Fibroblast of peridontal ligament (primary cell): ENCODE measurements at regions not wholly inside any gene's neighbourhood (a gene's known extent, or its start where the extent isn't known, plus 50 kb on each side); places are given as distances from the start of the nearest gene placed in this dataset.
"Not testable (repeated sequence)": the region's sequence is repeated elsewhere in the genome, so short reads cannot be mapped to it uniquely, and the experiment has no call there.

Experiments used
- DNase-seq: peaks from one replicate; pipeline ENCODE4 v3.0.0-alpha.2; 2010; ENCODE audit errors: extremely low read depth

GRCh38 chr2:57313678-57314077, 732.9 kb upstream of the VRK2 start:
- DNase-seq: no peak

GRCh38 chr2:57314682-57315081, 731.9 kb upstream of the VRK2 start:
- no peak for DNase-seq

DNA sequence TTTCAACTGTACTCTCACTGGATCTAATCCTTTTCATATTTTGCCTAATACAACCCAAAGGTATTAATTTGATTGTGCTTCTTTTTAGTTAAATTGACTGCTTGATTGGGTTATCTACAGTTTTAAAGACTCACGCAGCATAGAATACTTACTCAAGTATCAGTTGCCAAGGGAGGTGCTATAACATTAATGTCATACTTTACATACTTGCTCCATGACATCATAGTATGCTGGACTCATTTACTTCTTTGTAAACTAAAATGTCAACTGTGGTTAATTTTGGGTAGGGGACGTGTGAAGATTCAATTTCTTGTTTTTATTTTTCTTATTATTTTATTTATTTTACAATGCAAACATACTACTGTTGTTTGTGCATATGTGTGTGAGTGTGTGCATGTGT, 716.2 kb upstream of the VRK2 start:
- no peak for DNase-seq

DNA sequence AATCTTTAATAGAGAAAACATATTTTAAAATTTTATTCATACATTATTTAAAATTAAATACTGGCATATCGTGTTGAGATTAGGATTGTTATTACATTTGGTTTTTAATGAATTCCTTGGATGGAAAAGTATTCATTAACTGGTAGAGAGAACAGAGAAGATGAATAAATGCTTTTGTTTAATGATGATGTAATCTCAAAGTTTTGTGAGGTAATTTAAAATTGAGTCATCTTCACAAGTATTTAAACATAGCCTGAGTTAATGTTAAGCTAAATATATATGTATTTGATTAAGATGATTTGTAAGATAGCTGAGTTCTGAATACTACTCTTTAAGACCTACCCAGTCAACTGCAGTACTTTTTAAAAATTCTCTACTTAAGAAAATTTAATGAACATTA, 713.4 kb upstream of the VRK2 start:
- no peak for DNase-seq

DNA sequence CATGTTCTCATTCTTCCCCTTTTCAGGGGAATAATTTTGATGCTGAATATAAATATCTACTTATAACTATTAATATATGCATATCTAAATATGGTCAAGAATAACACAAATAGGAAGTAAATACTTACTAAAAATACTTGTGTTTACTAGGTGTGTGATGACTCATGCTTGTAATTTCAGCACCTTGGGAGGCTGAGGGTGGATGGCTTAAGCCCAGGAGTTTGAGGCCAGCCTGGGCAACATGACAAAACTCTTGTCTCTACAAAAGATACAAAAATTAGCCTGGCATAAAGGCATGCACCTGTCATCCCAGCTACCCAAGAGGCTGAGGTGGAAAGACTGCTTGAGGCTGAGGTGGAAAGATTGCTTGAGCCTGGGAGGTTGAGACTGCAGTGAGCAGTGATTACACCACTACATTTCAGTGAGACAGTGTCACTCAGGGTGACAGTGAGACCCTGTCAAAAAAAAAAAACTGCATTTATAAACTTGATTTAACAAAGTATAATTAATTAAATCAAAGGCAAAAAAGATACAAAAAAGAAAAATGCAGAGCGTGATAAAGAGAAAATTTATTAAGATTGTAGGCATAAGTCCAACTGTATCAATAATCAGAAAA, 703.1 kb upstream of the VRK2 start:
- no peak for DNase-seq

- no peak for DNase-seq
Observed at GRCh38 chr2:57368190-57368589, 678.4 kb upstream of the VRK2 start.

GRCh38 chr2:57370882-57371585, 675.6 kb upstream of the VRK2 start:
- DNase-seq: no peak

GRCh38 chr2:57372237-57372984, 674.2 kb upstream of the VRK2 start:
- no peak for DNase-seq

- no peak for DNase-seq
Observed at GRCh38 chr2:57373530-57373929, 673.1 kb upstream of the VRK2 start.

DNA sequence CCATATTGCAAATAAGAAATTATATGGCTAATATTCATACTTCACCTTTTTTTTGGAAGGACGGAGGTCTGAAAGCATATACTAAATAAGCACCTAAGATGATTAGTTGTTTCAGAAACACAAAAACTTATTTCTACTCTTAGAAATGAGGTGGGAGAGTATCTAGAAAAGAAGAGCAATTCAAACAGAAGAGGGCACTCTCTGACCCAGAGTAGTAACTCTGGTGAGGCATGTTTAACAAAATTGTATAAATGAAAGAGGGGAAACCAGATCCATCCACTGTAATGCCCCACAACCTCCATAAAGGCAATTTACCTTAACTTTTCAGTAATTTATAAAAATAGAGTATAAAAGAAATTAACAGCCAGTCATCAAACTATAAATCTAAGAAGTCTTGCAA, 669.6 kb upstream of the VRK2 start:
- no peak for DNase-seq

DNA sequence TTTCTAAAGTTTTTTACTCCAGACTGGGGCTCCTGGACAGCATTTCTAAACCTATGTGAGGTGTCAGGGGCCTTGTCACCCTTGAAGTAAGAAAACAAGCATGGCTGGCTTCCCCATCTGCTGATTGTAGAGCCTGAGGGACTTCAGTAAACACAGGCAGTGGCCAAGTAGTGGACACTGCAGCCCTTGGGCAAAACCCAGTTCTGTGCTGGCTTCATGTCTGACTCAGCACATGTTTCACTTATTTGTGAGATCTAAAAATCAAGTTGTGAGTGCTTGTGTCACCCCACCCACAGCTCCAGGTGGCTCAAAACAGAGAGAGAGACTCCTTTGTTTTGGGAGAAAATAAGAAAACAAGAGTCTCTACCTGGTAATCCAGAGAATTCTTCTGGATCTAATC, 660.3 kb upstream of the VRK2 start:
- no peak for DNase-seq

GRCh38 chr2:57396355-57397098, 650.1 kb upstream of the VRK2 start:
- no peak for DNase-seq

GRCh38 chr2:57397550-57398360, 648.9 kb upstream of the VRK2 start:
- DNase-seq: no peak

DNA sequence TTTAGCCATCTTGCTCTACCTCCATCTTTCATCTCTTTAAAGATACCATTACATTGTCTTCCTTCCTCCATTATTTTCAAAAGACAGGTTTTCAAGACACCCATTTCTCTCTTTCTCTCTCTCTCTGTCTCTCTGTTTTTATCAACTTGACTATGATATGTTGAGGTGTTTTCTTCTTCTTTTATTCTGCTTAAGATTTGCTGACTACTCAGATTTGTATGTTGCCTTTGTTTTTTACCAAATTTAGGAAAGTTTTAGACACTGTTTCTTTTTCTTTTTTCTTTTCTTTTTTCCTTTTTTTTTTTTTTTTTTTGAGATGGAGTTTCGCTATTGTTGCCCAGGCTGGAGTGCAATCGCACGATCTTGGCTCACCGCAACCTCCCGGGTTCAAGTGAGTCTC, 647.5 kb upstream of the VRK2 start:
- DNase-seq: no peak

- DNase-seq: no peak
Observed at GRCh38 chr2:57402096-57402495, 644.5 kb upstream of the VRK2 start.

DNA sequence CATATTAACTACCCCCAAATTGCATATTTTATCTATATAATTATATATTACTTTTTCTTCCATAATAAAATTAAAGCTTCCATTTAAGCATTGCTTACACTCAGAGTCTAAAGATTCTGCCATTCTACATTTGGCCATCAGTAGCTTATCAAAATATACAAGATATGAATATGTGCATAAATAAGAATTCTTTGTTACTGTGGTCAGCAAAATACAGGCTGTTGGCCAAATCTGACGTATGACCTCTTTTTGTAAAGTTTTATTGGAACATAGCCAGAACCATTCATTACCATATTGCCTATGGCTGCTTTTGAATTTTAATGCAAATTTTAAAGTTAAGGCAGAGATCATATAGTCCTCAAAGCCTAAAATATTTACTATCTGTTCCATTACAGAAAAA, 643.9 kb upstream of the VRK2 start:
- DNase-seq: no peak

DNA sequence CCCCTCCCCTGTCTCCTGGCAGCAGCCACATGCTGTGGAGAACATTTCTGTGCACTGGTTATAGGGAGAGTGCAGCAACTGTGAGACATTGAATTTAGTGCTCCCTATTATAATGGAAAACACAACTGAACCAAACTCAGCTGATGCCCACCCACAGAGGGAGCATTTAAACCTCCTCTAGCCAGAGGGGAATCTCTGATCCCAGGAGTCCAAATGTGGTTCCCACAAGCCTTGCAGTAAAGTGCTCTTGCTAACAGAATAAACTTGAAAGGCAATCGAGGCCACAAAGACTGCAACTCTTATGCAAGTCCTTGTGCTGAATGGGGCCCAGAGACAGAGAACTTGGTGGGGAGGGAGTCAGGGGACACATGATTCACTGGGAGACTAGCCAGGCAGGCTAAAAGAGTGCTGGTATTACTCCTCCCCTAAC, 638.8 kb upstream of the VRK2 start:
- no peak for DNase-seq

- no peak for DNase-seq
Observed at GRCh38 chr2:57408587-57408986, 638.0 kb upstream of the VRK2 start.

DNA sequence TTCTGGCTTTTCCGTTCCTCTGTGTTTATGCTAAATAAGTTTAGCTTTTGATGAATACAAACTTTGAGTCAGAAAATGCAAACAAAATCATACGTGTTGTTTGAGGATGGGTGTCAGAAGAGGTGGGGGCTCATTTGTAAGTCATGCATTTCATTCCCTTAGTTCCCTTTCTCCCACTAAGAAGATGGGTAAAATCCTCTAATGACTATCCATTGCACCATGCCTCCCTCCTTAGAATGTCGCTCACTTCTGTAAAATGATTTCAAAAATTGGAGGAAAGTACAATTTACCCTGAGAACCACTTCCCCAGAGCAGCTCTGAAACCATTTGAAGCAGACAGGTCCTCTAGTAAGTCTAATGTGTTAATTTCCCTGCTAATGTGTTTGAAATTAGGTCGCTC, 629.6 kb upstream of the VRK2 start:
- DNase-seq: no peak

DNA sequence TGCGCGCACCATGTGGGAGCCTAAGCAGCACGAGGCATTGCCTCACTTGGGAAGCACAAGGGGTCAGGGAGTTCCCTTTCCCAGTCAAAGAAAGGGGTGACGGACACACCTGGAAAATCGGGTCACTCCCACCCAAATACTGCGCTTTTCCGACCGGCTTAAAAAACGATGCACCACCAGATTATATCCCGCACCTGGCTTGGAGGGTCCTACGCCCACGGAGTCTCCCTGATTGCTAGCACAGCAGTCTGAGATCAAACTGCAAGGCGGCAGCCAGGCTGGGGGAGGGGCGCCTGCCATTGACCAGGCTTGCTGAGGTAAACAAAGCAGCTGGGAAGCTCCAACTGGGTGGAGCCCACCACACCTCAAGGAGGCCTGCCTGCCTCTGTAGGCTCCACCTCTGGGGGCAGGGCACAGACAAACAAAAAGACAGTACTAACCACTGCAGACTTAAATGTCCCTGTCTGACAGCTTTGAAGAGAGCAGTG, 627.7 kb upstream of the VRK2 start:
- DNase-seq: not testable (repeated sequence)

- DNase-seq: no peak
Observed at GRCh38 chr2:57429831-57430230, 616.8 kb upstream of the VRK2 start.
